GM18499 (cell line): ENCODE measurements at regions not wholly inside any gene's neighbourhood (a gene's known extent, or its start where the extent isn't known, plus 50 kb on each side); places are given as distances from the start of the nearest gene placed in this dataset.

ENCODE experiments used
- ATAC-seq: cut with Tn5 transposase; IDR thresholded peaks from one replicate; pipeline ENCODE4 v1.9.1; 2021; ENCODE audit warnings: moderate number of reproducible peaks; ENCODE audit not compliant: insufficient read depth, unreplicated experiment

DNA sequence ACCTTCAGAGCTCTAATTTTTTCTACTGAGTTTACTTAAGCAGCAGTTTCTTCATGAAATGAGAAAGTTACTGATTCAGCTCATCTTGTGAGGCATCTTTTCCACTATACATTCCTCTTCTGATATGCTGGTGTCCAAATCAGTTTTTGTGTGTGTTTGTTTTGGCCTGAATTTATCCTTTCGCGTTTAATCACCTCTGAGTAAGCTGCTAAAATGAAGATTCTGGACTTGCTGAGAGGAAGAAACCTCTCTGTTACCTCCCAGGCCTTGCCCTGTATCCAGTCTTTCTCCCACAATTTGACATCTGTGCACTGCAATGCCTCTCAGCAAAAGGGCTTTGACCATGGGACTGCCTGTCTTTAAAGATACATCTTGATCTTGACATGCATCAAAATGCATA lies 536.2 kb upstream of the NRSN1 start:
- ATAC-seq = no peak

GRCh38 chr6:23590498-23591126 lies 535.4 kb upstream of the NRSN1 start:
- ATAC-seq = no peak

- ATAC-seq = no peak
Observed at GRCh38 chr6:23591761-23592160, 534.3 kb upstream of the NRSN1 start.

DNA sequence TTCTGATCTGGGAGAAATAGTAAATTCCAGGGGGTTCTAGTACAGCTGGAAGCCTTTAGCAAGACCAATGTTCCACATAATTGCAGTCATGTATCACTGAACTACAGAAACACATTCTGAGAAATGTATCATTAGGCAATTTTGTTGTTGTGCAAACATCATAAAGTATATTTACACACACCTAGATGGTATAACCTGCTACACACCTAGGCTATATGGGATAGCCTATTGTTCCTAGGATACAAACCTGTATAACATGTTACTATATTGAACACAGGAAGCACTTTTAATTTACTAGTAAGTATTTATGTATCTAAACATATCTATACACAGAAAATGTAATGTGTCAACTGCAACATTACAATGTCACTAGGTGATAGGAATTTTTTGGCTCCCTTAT lies 525.9 kb upstream of the NRSN1 start:
- ATAC-seq = no peak

DNA sequence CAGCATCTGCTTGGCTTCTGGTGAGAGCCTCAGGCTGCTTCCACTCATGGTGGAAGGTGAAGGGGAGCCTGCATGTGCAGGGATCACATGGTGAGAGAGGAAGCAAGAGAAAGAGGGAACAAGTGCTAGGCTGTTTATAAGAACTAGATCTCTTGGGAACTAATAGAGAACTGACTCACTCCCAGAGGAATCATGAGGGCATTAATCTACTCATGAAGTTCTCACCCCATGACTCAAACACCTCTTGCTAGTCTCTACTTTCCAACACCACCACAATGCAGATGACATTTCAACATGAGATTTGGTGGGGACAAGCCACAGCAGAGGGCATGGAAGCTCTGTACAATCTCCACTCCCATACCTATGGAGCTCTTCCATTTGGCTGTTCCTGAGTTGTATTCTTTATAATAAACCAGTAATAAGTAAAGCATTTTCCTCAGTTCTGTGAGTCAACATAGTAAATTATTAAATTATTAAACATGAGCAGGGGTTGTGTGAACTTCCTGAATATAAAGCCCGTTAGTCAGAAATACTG lies 524.1 kb upstream of the NRSN1 start:
- ATAC-seq = no peak

DNA sequence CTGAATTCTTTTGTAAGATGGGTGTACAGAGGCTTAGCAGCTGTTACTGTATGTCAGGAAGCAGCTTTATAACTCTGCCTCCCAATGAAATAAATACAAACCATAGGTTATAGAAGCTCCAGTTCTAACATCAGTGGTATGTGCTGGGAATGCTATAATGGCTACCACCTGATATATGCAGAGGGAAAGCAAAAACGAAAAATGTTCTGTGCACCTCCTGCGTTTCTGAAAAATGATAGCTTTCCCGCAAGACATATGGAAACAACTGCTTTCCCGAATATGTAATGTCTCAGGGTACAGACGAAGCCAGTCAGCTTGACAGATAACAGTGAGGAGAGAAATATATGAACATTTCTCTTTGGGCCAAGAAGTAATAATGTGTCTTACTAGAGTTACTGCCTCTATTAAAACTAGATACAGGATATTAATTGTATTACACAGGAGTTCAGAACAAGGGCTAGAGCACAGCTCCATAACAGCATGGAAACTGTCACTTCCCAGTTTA lies 517.0 kb upstream of the NRSN1 start:
- ATAC-seq = no peak

DNA sequence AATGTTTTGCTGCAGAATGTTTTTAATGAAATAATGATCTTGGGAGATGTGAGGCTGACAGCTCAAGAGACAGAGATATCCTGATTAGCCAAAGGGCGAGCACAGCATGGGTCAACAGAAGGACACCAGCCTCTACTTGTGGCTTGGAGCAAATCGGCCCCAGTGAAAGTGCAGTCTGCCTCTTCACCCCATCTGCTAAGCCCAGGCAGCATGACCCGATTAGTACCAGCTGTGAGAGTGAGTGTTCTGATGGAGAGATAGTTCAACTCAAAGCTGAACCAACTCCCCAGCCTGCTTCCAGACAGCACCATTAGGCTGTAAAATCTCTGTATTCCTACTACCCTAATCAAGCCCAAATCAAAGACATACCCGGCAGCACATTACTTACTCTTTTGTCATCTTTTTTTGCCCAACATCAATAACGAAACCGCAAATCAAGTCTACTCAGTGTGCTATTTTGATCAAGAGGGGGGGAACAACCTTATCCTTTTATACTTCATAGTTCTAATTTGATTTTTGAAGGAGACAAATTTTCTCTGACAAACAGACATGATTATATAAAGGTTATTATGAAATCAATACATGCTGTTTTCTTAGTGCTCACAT lies 514.1 kb upstream of the NRSN1 start:
- ATAC-seq = no peak

GRCh38 chr6:23618366-23618765 lies 507.6 kb upstream of the NRSN1 start:
- no peak for ATAC-seq

DNA sequence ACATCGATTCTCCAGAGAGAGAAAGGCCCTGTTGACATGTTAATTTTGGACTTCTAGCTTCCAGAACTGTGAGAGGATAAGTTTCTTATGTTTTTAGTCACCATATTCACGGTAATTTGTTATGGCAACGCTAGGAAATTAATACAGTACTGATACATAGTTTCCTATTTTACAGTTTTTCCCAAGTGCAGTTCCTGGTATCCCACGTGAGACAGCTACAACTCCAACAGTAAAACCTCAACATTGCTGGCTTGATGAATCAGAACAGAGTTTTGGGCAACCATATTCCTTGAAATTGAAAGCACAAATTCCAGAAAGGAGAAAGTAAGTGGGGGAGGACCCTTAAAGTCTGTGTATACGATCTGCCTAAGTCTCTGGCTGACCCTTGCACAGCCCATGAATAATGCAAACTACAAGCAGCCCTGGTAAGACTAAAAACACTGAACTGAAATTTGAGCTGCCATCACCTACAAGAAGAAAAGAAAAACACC lies 505.1 kb upstream of the NRSN1 start:
- ATAC-seq = no peak

DNA sequence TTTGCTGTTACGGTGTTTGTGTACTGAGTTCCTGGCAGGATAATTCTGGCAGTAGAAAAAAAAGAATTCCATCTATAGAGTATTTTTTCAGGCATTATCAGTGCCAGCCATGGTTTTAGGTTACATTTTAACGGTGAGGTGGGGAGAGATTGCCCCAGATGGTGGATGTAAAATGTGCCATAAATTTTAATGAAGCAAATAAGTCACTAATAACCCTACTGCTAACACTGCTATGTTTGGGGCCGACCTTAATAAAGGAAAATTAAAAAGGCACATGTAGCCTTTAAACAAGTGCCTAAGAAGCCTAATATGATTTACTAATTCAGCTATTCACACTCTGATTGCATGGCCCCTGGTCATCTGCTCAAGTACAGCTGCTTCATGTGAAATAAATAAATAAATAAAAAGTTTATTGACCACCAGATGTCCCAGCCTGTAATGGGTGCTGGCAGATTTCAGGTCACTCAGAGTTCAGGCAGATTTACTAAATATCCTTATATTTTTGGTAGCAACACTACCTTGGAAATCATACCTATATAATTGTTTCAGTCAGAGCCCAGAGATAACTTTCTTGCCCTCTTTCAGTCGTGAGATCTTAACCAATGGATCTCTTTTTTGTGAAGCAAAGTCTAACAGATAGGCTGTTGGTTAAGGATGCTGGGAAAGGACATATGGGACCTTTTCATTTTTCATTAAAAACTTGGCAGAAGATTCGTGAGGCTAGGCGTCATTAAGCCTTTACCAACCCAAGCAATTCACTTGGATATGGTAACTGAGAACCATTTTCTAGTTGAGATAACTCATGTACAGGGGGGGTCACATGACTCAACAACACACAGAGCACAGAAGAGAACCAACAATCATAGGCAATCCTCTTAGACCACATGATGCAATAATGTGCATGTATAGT lies 495.0 kb upstream of the NRSN1 start:
- ATAC-seq = no peak

DNA sequence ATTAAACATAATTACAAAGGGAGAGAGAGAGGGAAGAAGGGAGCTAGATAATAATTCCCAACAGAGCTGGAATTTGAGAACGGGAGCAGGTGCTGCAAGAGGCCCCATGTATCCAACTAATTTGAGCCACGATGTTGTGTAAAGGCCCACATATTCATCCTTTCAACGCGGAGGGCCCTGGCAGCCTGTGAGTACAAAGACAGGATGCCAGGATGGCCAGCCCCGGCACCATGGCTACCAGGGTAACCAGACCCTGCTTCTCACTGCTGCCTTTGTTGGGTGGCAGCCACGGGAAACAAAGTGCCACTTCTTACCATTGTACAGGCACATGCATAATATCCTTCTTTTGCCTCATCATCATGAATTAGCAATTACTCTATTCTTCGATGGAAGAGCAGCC lies 492.0 kb upstream of the NRSN1 start:
- no peak for ATAC-seq

DNA sequence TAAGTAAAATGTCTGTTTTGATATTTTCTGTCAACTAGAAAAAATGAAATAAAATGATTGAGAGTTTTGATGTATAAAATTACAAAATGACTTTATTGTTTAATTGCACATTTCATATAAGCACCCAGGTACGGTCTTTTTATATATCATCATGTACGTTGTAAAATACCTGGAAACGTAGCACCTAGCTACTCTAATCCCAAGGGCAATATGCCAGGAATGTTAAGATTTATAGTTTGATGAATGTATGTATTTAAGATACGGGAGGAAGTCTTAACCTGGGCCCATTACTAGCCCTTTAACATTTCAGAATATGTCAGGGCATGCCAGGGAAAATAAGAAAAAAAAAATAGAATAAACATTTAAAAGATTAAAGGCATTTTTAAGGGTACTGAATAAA lies 490.9 kb upstream of the NRSN1 start:
- ATAC-seq = no peak

DNA sequence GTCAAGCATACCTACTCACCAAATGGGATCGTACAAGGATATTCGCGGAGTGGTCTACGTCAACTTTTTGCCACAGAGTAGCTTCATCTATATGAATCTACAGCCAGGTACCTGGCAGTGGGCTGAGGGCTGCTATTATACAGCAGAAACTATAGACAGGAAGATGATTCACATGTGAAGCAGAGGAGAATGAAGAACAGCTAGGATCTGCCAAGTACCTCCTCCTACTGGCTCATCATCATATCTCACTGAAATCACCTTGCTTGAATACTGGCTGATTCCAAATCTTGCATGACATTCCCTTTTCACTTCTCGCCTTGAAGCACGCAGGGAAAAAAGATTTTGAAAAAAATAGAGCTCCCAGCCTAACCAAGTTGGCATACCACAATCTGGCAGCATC lies 488.7 kb upstream of the NRSN1 start:
- ATAC-seq = no peak

DNA sequence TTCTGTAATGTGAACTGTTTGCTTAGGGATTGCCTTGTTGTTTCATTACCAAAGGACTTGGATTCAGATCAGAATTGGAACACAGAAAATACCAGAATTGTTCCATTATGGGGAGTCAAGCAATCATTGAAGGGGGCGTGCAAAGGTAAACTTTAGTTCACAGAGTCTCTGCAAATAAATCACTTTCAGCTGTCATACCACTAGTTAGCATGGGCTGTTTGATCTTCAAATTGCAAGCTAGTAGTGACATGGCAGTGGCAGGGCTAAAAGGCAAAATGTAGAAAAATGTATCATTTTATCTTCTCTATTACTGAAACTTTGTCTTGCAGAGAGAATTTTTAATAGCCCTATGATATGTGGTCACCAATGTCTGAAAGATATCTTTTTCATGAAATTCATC lies 483.2 kb upstream of the NRSN1 start:
- ATAC-seq = no peak

GRCh38 chr6:23647045-23647444 lies 479.0 kb upstream of the NRSN1 start:
- ATAC-seq = no peak

- no peak for ATAC-seq
Observed at GRCh38 chr6:23650676-23651075, 475.3 kb upstream of the NRSN1 start.

- no peak for ATAC-seq
Observed at GRCh38 chr6:23654745-23655144, 471.3 kb upstream of the NRSN1 start.

DNA sequence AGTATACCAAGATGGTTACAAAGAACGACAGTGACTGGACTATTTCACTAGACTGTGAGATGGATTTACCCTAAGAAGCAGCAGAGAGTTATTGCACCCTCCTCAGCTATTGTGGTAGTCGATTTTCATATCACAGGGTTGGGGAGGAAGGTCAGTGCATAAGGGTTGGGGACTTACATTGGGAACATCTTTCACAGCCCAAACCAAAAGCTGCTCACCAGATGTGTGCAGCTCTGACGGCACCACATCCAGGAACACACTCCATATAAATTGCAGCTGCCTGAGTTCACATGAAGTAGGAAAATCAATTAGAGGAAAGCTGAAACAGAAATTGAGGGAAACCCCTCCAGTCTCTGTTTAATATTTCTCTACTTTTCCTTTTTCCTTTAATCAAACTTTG lies 470.5 kb upstream of the NRSN1 start:
- no peak for ATAC-seq

DNA sequence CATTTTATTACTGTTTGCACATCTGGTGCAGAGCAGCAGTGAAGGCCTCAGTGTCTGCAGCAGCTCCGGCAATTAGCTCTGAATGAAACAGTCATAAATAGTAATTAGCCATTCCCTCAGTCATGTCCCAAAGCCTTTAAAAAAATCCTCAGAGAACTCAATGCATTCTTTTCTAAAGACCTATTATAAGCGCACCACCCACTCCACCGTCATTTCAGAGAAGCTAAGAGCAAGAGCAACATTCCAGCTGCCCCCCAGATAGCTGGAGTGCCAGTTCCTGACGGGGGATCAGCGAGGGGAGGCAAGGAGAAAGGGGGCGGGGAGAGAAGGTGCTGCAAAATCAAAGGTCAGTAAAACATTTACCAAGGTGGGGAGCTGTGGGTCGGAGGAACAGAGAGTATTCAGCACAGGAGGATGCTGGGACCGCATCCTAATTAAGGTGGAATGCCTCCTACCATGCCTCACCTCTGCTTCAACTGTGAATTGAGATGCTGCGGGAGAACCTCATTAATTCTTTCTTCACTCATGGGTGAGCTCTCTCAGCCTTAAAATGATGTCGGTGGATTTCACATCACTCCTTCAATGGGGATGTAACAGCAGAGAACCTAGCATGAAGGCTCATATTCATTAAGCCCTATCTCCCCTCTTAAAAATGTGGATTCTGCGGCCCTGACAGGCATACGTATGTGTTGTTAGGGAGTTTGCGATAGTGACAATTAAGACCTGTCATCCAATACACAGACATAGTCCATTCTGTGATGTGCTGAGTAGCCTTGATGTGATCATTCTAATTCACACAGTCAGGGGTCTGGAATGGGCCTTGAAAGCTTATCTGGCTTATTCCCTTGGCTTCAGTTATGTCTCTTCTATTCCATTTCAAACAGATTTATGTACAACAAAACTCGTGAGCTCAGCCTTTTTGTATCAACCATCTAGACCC lies 469.5 kb upstream of the NRSN1 start:
- ATAC-seq = no peak

DNA sequence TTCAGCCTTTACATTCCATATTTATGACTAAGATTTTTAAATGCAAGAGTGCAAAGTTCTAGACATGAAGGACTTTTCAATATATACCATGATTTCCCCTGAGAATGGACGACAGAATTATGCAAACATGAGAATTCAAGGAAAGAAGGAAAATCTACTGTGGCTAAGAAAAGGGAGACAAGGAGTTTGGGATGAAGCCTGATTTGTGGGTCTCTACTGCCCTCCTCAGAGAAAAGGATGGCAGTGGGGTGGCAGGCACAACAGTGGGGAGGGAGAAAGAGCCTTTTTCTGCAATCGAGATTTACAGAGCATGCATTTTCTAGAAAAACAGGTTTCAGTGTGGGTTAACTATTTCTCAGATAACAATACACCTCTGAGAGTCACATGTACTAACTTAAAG lies 466.9 kb upstream of the NRSN1 start:
- ATAC-seq = no peak
